GM12878 (cell line): ENCODE measurements at regions not wholly inside any gene's neighbourhood (a gene's known extent, or its start where the extent isn't known, plus 50 kb on each side); places are given as distances from the start of the nearest gene placed in this dataset.

Source experiments
- ATAC-seq: fragments of 200-7000 bp; cut with Tn5 transposase; 3 replicates; pipeline ENCODE4 v1.9.1; 2020; ENCODE audit warnings: mild to moderate bottlenecking, moderate library complexity
- BruUV-seq: library from RNA; stranded (reverse); fragments of 400-500 nt; replicated peaks from 2 replicates; lab custom pipeline; 2021; lab: Mats Ljungman, UMichigan
- CTCF ChIA-PET: fragments of 300-600 bp; sonication (Branson Sonifier 250); formaldehyde crosslinking; extraction: SDS; loops from one replicate; lab custom pipeline; 2021; ENCODE audit warnings: inconsistent platforms; lab: Yijun Ruan, JAX
- POLR2A ChIA-PET: fragments of 350-600 bp; formaldehyde crosslinking; extraction: SDS; loops from one replicate; lab custom pipeline; 2021; ENCODE audit warnings: inconsistent platforms; lab: Charles Lee
- RAD21 ChIA-PET: fragments of 300-600 bp; sonication (Branson Sonifier 250); formaldehyde crosslinking; loops from one replicate; lab custom pipeline; 2023; ENCODE audit warnings: antibody characterized with exemption; ENCODE audit not compliant: unreplicated experiment; lab: Charles Lee
- SMC1A ChIA-PET: fragments of 300-600 bp; sonication (Branson Sonifier 250); formaldehyde crosslinking; loops from one replicate; lab custom pipeline; 2023; ENCODE audit not compliant: unreplicated experiment, uncharacterized antibody; lab: Charles Lee
- DNase-seq: peaks from one replicate; pipeline ENCODE4 v3.0.0-alpha.2; 2011; ENCODE audit warnings: low read depth, low spot score
- FAIRE-seq: peaks from 3 replicates; lab custom pipeline; 2011; peaks lifted over from hg19 to GRCh38; lab: Jason Lieb, UNC
- H2AFZ ChIP-seq: 2 replicates; pipeline ENCODE4 v1.6.0; 2011; ENCODE audit warnings: low read depth, low read length, control low read depth; ENCODE audit not compliant: control insufficient read depth
- H3K27ac ChIP-seq: 2 replicates; pipeline ENCODE4 v1.5.1; 2011; ENCODE audit warnings: control low read depth; ENCODE audit not compliant: control insufficient read depth, insufficient read depth
- H3K27me3 ChIP-seq, 2 experiments: replicated peaks in 1 of 2; 2 replicates each; pipeline versions ENCODE4 v1.6.0 to v1.6.1; 2011; ENCODE audit warnings: low read length in 1 of 2; ENCODE audit not compliant: control insufficient read depth in 2 of 2, insufficient read depth in 2 of 2
- H3K36me3 ChIP-seq, 2 experiments: 2 replicates each; pipeline ENCODE4 v1.5.1; 2011; ENCODE audit warnings: low read length in 1 of 2; ENCODE audit not compliant: control insufficient read depth in 2 of 2, insufficient read depth in 2 of 2
- H3K4me1 ChIP-seq: 2 replicates; pipeline ENCODE4 v1.6.1; 2011; ENCODE audit warnings: mild to moderate bottlenecking, low read length, moderate library complexity, mixed read lengths; ENCODE audit not compliant: control insufficient read depth, insufficient read depth
- H3K4me2 ChIP-seq: 2 replicates; pipeline ENCODE4 v1.6.0; 2011; ENCODE audit warnings: control low read depth; ENCODE audit not compliant: control insufficient read depth, insufficient read depth
- H3K4me3 ChIP-seq: fragments of 200-600 bp; sonication (generic); 2 replicates; pipeline ENCODE4 v1.5.1; 2016
- H3K79me2 ChIP-seq: 2 replicates; pipeline ENCODE4 v1.6.0; 2011; ENCODE audit warnings: low read length; ENCODE audit not compliant: control insufficient read depth, insufficient read depth
- H3K9ac ChIP-seq: 2 replicates; pipeline ENCODE4 v1.8.0; 2011; ENCODE audit warnings: low read length, control low read depth, mixed read lengths; ENCODE audit not compliant: control insufficient read depth, insufficient read depth
- H3K9me3 ChIP-seq: replicated peaks from 3 replicates; pipeline ENCODE4 v1.5.1; 2011; ENCODE audit warnings: mild to moderate bottlenecking, low read length; ENCODE audit not compliant: control insufficient read depth, insufficient read depth
- H4K20me1 ChIP-seq: 2 replicates; pipeline ENCODE4 v1.6.0; 2011; ENCODE audit not compliant: control insufficient read depth, insufficient read depth
- ASH2L ChIP-seq: fragments of 300-600, 200-600 bp; sonication (generic); IDR thresholded peaks from 2 replicates; pipeline ENCODE4 v1.6.1; 2017; ENCODE audit warnings: low read depth, mild to moderate bottlenecking, borderline replicate concordance
- BCL11A ChIP-seq: IDR thresholded peaks from 2 replicates; pipeline ENCODE4 v1.6.1; 2011; ENCODE audit warnings: low read depth, low read length
- CEBPB ChIP-seq, 2 experiments: fragments of 150-350 bp in 1 of 2; IDR thresholded peaks; 2 replicates each; pipeline ENCODE4 v1.6.1; 2012 to 2014; ENCODE audit warnings: low read depth in 2 of 2, low read length in 2 of 2, borderline replicate concordance in 1 of 2, inconsistent platforms in 1 of 2
- DPF2 ChIP-seq: fragments of 450-650 bp; IDR thresholded peaks from 2 replicates; pipeline ENCODE4 v1.6.1; 2017; ENCODE audit warnings: mild to moderate bottlenecking
- EP300 ChIP-seq, 2 experiments: fragments of 150-350 bp in 1 of 2; IDR thresholded peaks; 2 replicates each; pipeline ENCODE4 v1.6.1; 2011 to 2012; ENCODE audit warnings: low read depth in 2 of 2, low read length in 2 of 2, borderline replicate concordance in 1 of 2, improper control_type of control experiment in 1 of 2, inconsistent platforms in 1 of 2; ENCODE audit not compliant: control insufficient read depth in 1 of 2
- HCFC1 ChIP-seq: fragments of 150-350 bp; IDR thresholded peaks from 2 replicates; pipeline ENCODE4 v1.6.1; 2014; ENCODE audit warnings: low read length
- JUND ChIP-seq: IDR thresholded peaks from 2 replicates; pipeline ENCODE4 v1.6.1; 2012; ENCODE audit warnings: low read depth, mild to moderate bottlenecking, low read length, improper control_type of control experiment, moderate library complexity
- MEF2A ChIP-seq: IDR thresholded peaks from 2 replicates; pipeline ENCODE4 v1.6.1; 2011; ENCODE audit warnings: low read depth, mild to moderate bottlenecking, low read length, moderate library complexity; ENCODE audit not compliant: insufficient read depth
- MLLT1 ChIP-seq: fragments of 450-650 bp; IDR thresholded peaks from 2 replicates; pipeline ENCODE4 v1.6.1; 2016; ENCODE audit warnings: mild to moderate bottlenecking
- MTA2 ChIP-seq: fragments of 450-650 bp; IDR thresholded peaks from 2 replicates; pipeline ENCODE4 v1.6.1; 2016; ENCODE audit warnings: low read depth, mild to moderate bottlenecking, moderate library complexity
- NFXL1 ChIP-seq: fragments of 450-650 bp; IDR thresholded peaks from 2 replicates; pipeline ENCODE4 v1.6.1; 2017; ENCODE audit warnings: antibody characterized with exemption, mild to moderate bottlenecking, borderline replicate concordance
- NKRF ChIP-seq: fragments of 450-650 bp; conservative IDR thresholded peaks from 2 replicates; pipeline ENCODE4 v1.6.1; 2017; ENCODE audit warnings: mild to moderate bottlenecking, moderate library complexity
- PKNOX1 ChIP-seq: fragments of 450-650 bp; IDR thresholded peaks from 2 replicates; pipeline ENCODE4 v1.6.1; 2016; ENCODE audit warnings: mild to moderate bottlenecking
- POLR2A ChIP-seq: IDR thresholded peaks from 2 replicates; pipeline ENCODE4 v1.6.1; 2011; ENCODE audit warnings: low read depth, mild to moderate bottlenecking, low read length
- POLR2AphosphoS2 ChIP-seq: IDR thresholded peaks from 2 replicates; pipeline ENCODE4 v1.6.1; 2011; ENCODE audit warnings: low read depth, mild to moderate bottlenecking, low read length, improper control_type of control experiment, moderate library complexity
- RBBP5 ChIP-seq: fragments of 200-600 bp; sonication (generic); conservative IDR thresholded peaks from 2 replicates; pipeline ENCODE4 v1.6.1; 2016
- SIX5 ChIP-seq: IDR thresholded peaks from 2 replicates; pipeline ENCODE4 v1.6.1; 2011; ENCODE audit warnings: mild to moderate bottlenecking, low read depth, low read length, moderate library complexity; ENCODE audit not compliant: severe bottlenecking
- TAF1 ChIP-seq: IDR thresholded peaks from 2 replicates; pipeline ENCODE4 v1.6.1; 2011; ENCODE audit warnings: mild to moderate bottlenecking, low read depth, low read length, borderline replicate concordance
- WRNIP1 ChIP-seq: IDR thresholded peaks from 2 replicates; pipeline ENCODE4 v1.6.1; 2011; ENCODE audit warnings: low read depth, low read length, improper control_type of control experiment, borderline replicate concordance
- ZZZ3 ChIP-seq: IDR thresholded peaks from 2 replicates; pipeline ENCODE4 v1.6.1; 2011; ENCODE audit warnings: low read depth; ENCODE audit not compliant: control insufficient read depth, insufficient read length
- WGBS: methylation state at CpG from one replicate; pipeline ENCODE4 v1.1.6; 2016; ENCODE audit warnings: low lambda C conversion rate; ENCODE audit not compliant: insufficient replicate concordance, insufficient coverage; ENCODE audit errors: missing lambda C conversion rate; 5-methylcytosine and 5-hydroxymethylcytosine counted together
- in situ Hi-C: fragments of 300-500 bp; cut with MboI; formaldehyde crosslinking; loops from 9 replicates; pipeline ENCODE4 v1.14.3; 2018; ENCODE audit warnings: mixed read lengths
- intact Hi-C: fragments of 100-400 bp; cut with micrococcal nuclease; formaldehyde crosslinking; loops from one replicate; pipeline ENCODE4 v1.14.2; 2022; ENCODE audit not compliant: unreplicated experiment

- TF ChIP-seq WRNIP1 (no peak), EP300 (IDR thresholded peaks at IDR 0.05; ENCODE audit: borderline replicate concordance in 1 of 2, control insufficient read depth in 1 of 2, low read depth in 2 of 2, low read length in 2 of 2) (no peak), RBBP5 (no peak)
Observed at GRCh38 chr14:53468876-53469275, 315.8 kb upstream of the DDHD1 start (continued).

- in situ Hi-C loops: no loop called here
- FAIRE-seq (no peak), DNase-seq (no peak), ATAC-seq (no peak)
- Histone ChIP-seq H3K4me3 (no peak overlapping the region), H3K4me2 (no peak overlapping the region), H3K4me1 (no peaks in the 10 kb centered on the region), H3K9me3 (no peaks in the 10 kb centered on the region), H3K27ac (no peak overlapping the region), H3K79me2 (no peaks in the 10 kb centered on the region), H2AFZ (no peak overlapping the region), H4K20me1 (no peaks in the 10 kb centered on the region), H3K9ac (no peak overlapping the region), H3K27me3 (peaks cover 0 to 4% of the 10 kb centered on the region in 2 experiments; a peak in 2 of 4 replicates), H3K36me3 (no peaks in the 10 kb centered on the region)
- no peak for TF ChIP-seq JUND
- TF ChIP-seq MEF2A: no peak
- no peak for TF ChIP-seq ASH2L
- TF ChIP-seq MLLT1: no peak
- TF ChIP-seq PKNOX1: no peak
- no peak for TF ChIP-seq DPF2
- no peak for TF ChIP-seq ZZZ3
- TF ChIP-seq NFXL1: no peak
- TF ChIP-seq POLR2AphosphoS2: no peak
- no peak for TF ChIP-seq NKRF
- TF ChIP-seq SIX5: no peak
- TF ChIP-seq CEBPB (IDR thresholded peaks at IDR 0.05; ENCODE audit: borderline replicate concordance in 1 of 2, low read depth in 2 of 2, low read length in 2 of 2): no peak
- no peak for TF ChIP-seq POLR2A
- no peak for TF ChIP-seq HCFC1
- TF ChIP-seq MTA2: no peak
- no peak for TF ChIP-seq BCL11A
- TF ChIP-seq TAF1: no peak
- ChIA-PET CTCF (no interaction called here), POLR2A (no interaction called here), RAD21 (no interaction called here), SMC1A (no interaction called here)
- intact Hi-C loops: no loop called here
- no TSS peak for BruUV-seq
- 67% methylated on average over 2 of the region's 2 CpGs for WGBS
Observed at GRCh38 chr14:53464376-53464775, 311.3 kb upstream of the DDHD1 start.
